Caco-2 (cell line): ENCODE measurements at regions not wholly inside any gene's neighbourhood (a gene's known extent, or its start where the extent isn't known, plus 50 kb on each side); places are given as distances from the start of the nearest gene placed in this dataset.

Experiments used
- BruUV-seq: library from RNA; stranded (reverse); fragments of 400-500 nt; replicated peaks from 2 replicates; lab custom pipeline; 2021; lab: Mats Ljungman, UMichigan
- CTCF ChIA-PET: fragments of 300-600 bp; sonication (Branson Sonifier 250); formaldehyde crosslinking; loops from one replicate; lab custom pipeline; 2022; ENCODE audit warnings: antibody characterized with exemption; lab: Charles Lee
- POLR2A ChIA-PET: fragments of 300-600 bp; sonication (Branson Sonifier 250); formaldehyde crosslinking; loops from one replicate; lab custom pipeline; 2022; ENCODE audit warnings: antibody characterized with exemption; lab: Charles Lee
- DNase-seq, 2 experiments: peaks; one replicate each; pipeline versions ENCODE4 v3.0.0 to v3.0.0-alpha.2; 2020 to 2022
- H3K27me3 ChIP-seq: replicated peaks from 2 replicates; pipeline ENCODE4 v1.6.0; 2011; ENCODE audit warnings: low read length; ENCODE audit not compliant: control insufficient read depth, insufficient read depth
- H3K36me3 ChIP-seq: 2 replicates; pipeline ENCODE4 v1.5.1; 2011; ENCODE audit warnings: low read length; ENCODE audit not compliant: control insufficient read depth, insufficient read depth
- H3K4me1 ChIP-seq: fragments of 250-450 bp; sonication (Bioruptor Pico); 2 replicates; pipeline ENCODE4 v1.5.1; 2020; ENCODE audit warnings: mild to moderate bottlenecking
- H3K4me3 ChIP-seq: 2 replicates; pipeline ENCODE4 v1.5.1; 2011; ENCODE audit warnings: low read depth, mild to moderate bottlenecking, control low read depth, low read length
- H3K9me3 ChIP-seq: fragments of 250-450 bp; sonication (Bioruptor Pico); 2 replicates; pipeline ENCODE4 v1.5.1; 2020; ENCODE audit warnings: mild to moderate bottlenecking, moderate library complexity
- H3K27ac Mint-ChIP-seq: one replicate; pipeline ENCODE4 v1.8.0; 2022; ENCODE audit warnings: mixed read lengths; ENCODE audit not compliant: unreplicated experiment
- H3K27me3 Mint-ChIP-seq: one replicate; pipeline ENCODE4 v1.8.0; 2022; ENCODE audit warnings: mixed read lengths; ENCODE audit not compliant: insufficient read depth, unreplicated experiment
- H3K36me3 Mint-ChIP-seq: one replicate; pipeline ENCODE4 v1.8.0; 2022; ENCODE audit warnings: mild to moderate bottlenecking, mixed read lengths; ENCODE audit not compliant: insufficient read depth, unreplicated experiment
- H3K4me1 Mint-ChIP-seq: one replicate; pipeline ENCODE4 v1.8.0; 2022; ENCODE audit warnings: low read depth, mixed read lengths; ENCODE audit not compliant: unreplicated experiment
- H3K4me3 Mint-ChIP-seq: one replicate; pipeline ENCODE4 v1.8.0; 2022; ENCODE audit warnings: mild to moderate bottlenecking, moderate library complexity, mixed read lengths; ENCODE audit not compliant: unreplicated experiment
- H3K9me3 Mint-ChIP-seq: one replicate; pipeline ENCODE4 v1.8.0; 2022; ENCODE audit warnings: mixed read lengths; ENCODE audit not compliant: unreplicated experiment
- intact Hi-C: fragments of 100-400 bp; cut with micrococcal nuclease; formaldehyde crosslinking; loops from one replicate; pipeline ENCODE4 v1.10.0; 2022; ENCODE audit not compliant: unreplicated experiment
- TF ChIP-seq, protein P1 (sequence below), 2 experiments: fragments of 200-600 bp in 1 of 2; IDR thresholded peaks; 1 replicate in 1 of 2; 2 replicates in 1 of 2; pipeline versions ENCODE4 v1.5.1 to v1.8.0; 2011 to 2022; ENCODE audit warnings: antibody characterized with exemption in 1 of 2, control low read depth in 1 of 2, inconsistent platforms in 1 of 2, low read depth in 1 of 2, low read length in 1 of 2, mild to moderate bottlenecking in 1 of 2, moderate library complexity in 1 of 2; ENCODE audit not compliant: insufficient read depth in 1 of 2, severe bottlenecking in 1 of 2, unreplicated experiment in 1 of 2

DNA sequence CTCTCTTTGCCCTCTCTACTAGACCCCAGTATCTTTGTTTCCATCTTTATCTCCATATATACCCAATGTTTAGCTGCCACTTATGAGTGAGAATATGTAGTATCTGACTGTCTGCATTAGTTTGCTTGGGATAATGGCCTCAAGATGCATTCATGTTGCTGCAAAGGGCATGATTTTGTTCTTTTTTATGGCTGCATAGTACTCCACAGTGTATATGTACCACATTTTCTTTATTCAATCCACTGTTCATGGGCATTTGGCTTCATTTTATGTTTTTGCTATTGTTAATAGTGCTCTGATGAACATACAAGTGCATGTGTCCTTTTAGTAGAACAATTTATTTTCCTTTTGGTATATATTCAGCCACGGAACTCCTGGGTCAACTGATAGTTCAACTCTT lies 671.5 kb upstream of the GRM7 start:
- intact Hi-C loops, result no loop called here
- H3K4me3 Mint-ChIP-seq, result no peak overlapping the region
- H3K9me3 Mint-ChIP-seq, result no peaks in the 10 kb centered on the region
- H3K27me3 Mint-ChIP-seq, result peaks cover 2% of the 10 kb centered on the region
- Histone ChIP-seq H3K4me3 (no peak overlapping the region), H3K36me3 (no peaks in the 10 kb centered on the region), H3K27me3 (no peaks in the 10 kb centered on the region), H3K9me3 (no peaks in the 10 kb centered on the region), H3K4me1 (no peaks in the 10 kb centered on the region)
- BruUV-seq, result no TSS peak
- H3K36me3 Mint-ChIP-seq, result no peaks in the 10 kb centered on the region
- DNase-seq, result no peak
- CTCF ChIA-PET, result no interaction called here
- POLR2A ChIA-PET, result no interaction called here
- TF ChIP-seq, protein P1, sequence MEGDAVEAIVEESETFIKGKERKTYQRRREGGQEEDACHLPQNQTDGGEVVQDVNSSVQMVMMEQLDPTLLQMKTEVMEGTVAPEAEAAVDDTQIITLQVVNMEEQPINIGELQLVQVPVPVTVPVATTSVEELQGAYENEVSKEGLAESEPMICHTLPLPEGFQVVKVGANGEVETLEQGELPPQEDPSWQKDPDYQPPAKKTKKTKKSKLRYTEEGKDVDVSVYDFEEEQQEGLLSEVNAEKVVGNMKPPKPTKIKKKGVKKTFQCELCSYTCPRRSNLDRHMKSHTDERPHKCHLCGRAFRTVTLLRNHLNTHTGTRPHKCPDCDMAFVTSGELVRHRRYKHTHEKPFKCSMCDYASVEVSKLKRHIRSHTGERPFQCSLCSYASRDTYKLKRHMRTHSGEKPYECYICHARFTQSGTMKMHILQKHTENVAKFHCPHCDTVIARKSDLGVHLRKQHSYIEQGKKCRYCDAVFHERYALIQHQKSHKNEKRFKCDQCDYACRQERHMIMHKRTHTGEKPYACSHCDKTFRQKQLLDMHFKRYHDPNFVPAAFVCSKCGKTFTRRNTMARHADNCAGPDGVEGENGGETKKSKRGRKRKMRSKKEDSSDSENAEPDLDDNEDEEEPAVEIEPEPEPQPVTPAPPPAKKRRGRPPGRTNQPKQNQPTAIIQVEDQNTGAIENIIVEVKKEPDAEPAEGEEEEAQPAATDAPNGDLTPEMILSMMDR (IDR thresholded peaks at IDR 0.05; ENCODE audit: insufficient read depth in 1 of 2, low read depth in 1 of 2, low read length in 1 of 2, severe bottlenecking in 1 of 2, unreplicated experiment in 1 of 2), result no peak
- H3K4me1 Mint-ChIP-seq, result peaks cover 14% of the 10 kb centered on the region
- no peak overlapping the region for H3K27ac Mint-ChIP-seq

- BruUV-seq, result no TSS peak
- Mint-ChIP-seq H3K4me3 (no peak overlapping the region), H3K4me1 (no peaks in the 10 kb centered on the region), H3K27me3 (no peaks in the 10 kb centered on the region), H3K9me3 (no peaks in the 10 kb centered on the region), H3K27ac (no peak overlapping the region), H3K36me3 (no peaks in the 10 kb centered on the region)
- DNase-seq, result no peak
- Histone ChIP-seq H3K4me1 (no peaks in the 10 kb centered on the region), H3K9me3 (no peaks in the 10 kb centered on the region), H3K27me3 (no peaks in the 10 kb centered on the region), H3K4me3 (no peak overlapping the region), H3K36me3 (no peaks in the 10 kb centered on the region)
- ChIA-PET POLR2A (no interaction called here), CTCF (no interaction called here)
- intact Hi-C loops, result loop anchor here (1.0 kb wide), 1 partner anchor 594 kb away; no protein-coding TSS in a partner anchor
- TF ChIP-seq, protein P1 (IDR thresholded peaks at IDR 0.05; ENCODE audit: insufficient read depth in 1 of 2, low read depth in 1 of 2, low read length in 1 of 2, severe bottlenecking in 1 of 2, unreplicated experiment in 1 of 2), result peak in 1 of 2 experiments; percentile 12
These were observed 656.0 kb upstream of the GRM7 start for GRCh38 chr3:6204891-6205290.

DNA sequence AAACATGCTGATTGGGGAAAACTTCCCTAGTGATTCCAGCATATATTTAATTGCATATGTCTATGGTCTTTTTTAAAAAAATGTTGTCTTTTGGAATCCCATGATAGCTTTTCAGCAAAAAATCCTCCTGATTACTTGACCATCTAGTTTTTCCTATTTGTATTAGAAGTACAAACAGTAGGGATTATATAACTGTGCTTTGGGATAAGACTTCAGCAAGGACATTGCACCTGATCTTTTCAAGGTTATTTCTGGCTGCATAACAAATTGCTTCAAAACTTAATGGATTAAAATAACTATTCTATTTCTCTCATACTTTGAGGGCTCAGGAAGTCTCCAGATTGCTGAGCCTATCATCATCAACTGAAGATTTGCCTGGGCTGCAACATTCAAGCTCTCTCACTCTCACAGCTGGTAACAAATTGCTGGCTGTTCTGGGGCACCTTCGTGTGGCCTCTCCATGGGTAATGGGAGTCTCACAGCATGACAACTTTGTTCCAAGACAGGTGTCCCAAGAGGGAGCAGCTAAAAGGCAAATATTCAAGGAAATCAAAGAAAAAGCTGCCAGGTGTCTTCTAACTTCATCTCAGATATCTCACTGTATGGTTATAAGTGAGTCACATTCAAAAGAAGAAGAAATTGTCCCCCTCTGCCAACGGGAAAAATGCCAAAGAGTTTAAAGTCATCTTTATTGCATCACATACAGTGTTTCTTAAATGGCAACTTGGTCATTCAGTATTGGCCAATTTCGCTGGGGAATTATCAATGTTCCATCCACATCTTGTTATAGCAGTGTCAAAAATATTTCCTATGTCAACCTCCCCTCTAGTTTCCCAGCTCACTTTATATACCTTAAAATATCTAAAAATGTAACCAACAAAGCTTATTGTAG lies 644.5 kb upstream of the GRM7 start:
- BruUV-seq, result no TSS peak
- Mint-ChIP-seq H3K9me3 (no peaks in the 10 kb centered on the region), H3K36me3 (no peaks in the 10 kb centered on the region), H3K27ac (no peak overlapping the region), H3K4me1 (no peaks in the 10 kb centered on the region), H3K27me3 (no peaks in the 10 kb centered on the region), H3K4me3 (no peak overlapping the region)
- ChIA-PET POLR2A (no interaction called here), CTCF (no interaction called here)
- intact Hi-C loops, result no loop called here
- Histone ChIP-seq H3K9me3 (no peaks in the 10 kb centered on the region), H3K4me1 (no peaks in the 10 kb centered on the region), H3K36me3 (no peaks in the 10 kb centered on the region), H3K27me3 (no peaks in the 10 kb centered on the region), H3K4me3 (no peak overlapping the region)
- TF ChIP-seq, protein P1 (IDR thresholded peaks at IDR 0.05; ENCODE audit: insufficient read depth in 1 of 2, low read depth in 1 of 2, low read length in 1 of 2, severe bottlenecking in 1 of 2, unreplicated experiment in 1 of 2), result no peak
- no peak for DNase-seq
